SU-DHL-6 (cell line): ENCODE measurements at regions not wholly inside any gene's neighbourhood (a gene's known extent, or its start where the extent isn't known, plus 50 kb on each side); places are given as distances from the start of the nearest gene placed in this dataset.

Source experiments
- EZH2phosphoT487 ChIP-seq: fragments of 200-600 bp; sonication (generic), shearing (Covaris generic); conservative IDR thresholded peaks from 2 replicates; pipeline ENCODE4 v1.6.1; 2018; ENCODE audit warnings: mild to moderate bottlenecking, antibody characterized with exemption, low read length, moderate library complexity, mixed read lengths
- TF ChIP-seq, protein P1 (sequence below): fragments of 200-600 bp; sonication (generic); IDR thresholded peaks from one replicate; pipeline ENCODE4 v1.5.1; 2017; ENCODE audit warnings: antibody characterized with exemption, mild to moderate bottlenecking, low read length, moderate library complexity; ENCODE audit not compliant: insufficient read depth, poor library complexity, severe bottlenecking

DNA sequence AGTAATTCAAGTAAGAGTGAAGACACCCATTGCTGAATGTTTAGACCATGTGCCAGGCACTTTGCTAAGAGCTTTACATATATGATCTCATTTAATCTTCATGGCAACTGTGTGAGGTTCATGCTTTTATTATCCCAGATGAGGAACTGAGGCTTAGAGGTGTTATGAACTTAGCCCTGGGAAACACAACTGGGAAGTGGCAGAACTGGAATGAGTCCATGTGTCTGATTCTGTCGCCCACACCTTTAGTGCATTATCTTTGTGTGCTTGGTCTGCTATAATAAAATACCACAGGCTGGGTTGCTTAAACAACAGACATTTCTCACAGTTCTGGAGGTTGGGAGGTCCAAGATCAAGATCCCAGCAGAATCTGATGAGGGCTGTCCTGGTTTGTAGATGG lies 108.7 kb upstream of the PLET1 start:
- TF ChIP-seq, protein P1, sequence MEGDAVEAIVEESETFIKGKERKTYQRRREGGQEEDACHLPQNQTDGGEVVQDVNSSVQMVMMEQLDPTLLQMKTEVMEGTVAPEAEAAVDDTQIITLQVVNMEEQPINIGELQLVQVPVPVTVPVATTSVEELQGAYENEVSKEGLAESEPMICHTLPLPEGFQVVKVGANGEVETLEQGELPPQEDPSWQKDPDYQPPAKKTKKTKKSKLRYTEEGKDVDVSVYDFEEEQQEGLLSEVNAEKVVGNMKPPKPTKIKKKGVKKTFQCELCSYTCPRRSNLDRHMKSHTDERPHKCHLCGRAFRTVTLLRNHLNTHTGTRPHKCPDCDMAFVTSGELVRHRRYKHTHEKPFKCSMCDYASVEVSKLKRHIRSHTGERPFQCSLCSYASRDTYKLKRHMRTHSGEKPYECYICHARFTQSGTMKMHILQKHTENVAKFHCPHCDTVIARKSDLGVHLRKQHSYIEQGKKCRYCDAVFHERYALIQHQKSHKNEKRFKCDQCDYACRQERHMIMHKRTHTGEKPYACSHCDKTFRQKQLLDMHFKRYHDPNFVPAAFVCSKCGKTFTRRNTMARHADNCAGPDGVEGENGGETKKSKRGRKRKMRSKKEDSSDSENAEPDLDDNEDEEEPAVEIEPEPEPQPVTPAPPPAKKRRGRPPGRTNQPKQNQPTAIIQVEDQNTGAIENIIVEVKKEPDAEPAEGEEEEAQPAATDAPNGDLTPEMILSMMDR, result no peak
- TF ChIP-seq EZH2phosphoT487, result no peak
